ENCODE measurements at regions not wholly inside any gene's neighbourhood (a gene's known extent, or its start where the extent isn't known, plus 50 kb on each side); places are given as distances from the start of the nearest gene placed in this dataset.

- intact Hi-C loops (cut with DNase I) = no loop called here
- H3K27me3 ChIP-seq (ENCODE audit: insufficient read depth in 3 of 3, low read length in 2 of 3) = no peaks in the 10 kb centered on the region
- no peaks in the 10 kb centered on the region for H3K36me3 ChIP-seq (ENCODE audit: insufficient read depth in 1 of 2, low read depth in 1 of 2)
- no peak overlapping the region for H3K4me3 ChIP-seq
- DNase-seq (no peak), ATAC-seq (no peak)
- WGBS, 3 donors = 80 to 88% (median 83%) methylated on average over 2 of the region's 2 CpGs
- TF ChIP-seq, protein P1, sequence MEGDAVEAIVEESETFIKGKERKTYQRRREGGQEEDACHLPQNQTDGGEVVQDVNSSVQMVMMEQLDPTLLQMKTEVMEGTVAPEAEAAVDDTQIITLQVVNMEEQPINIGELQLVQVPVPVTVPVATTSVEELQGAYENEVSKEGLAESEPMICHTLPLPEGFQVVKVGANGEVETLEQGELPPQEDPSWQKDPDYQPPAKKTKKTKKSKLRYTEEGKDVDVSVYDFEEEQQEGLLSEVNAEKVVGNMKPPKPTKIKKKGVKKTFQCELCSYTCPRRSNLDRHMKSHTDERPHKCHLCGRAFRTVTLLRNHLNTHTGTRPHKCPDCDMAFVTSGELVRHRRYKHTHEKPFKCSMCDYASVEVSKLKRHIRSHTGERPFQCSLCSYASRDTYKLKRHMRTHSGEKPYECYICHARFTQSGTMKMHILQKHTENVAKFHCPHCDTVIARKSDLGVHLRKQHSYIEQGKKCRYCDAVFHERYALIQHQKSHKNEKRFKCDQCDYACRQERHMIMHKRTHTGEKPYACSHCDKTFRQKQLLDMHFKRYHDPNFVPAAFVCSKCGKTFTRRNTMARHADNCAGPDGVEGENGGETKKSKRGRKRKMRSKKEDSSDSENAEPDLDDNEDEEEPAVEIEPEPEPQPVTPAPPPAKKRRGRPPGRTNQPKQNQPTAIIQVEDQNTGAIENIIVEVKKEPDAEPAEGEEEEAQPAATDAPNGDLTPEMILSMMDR (IDR thresholded peaks at IDR 0.05) = no peak
- no peaks in the 10 kb centered on the region for H3K4me1 ChIP-seq
- H3K27ac ChIP-seq = no peak overlapping the region
- no peaks in the 10 kb centered on the region for H3K9me3 ChIP-seq
Measured at GRCh38 chr12:43165351-43165750, 386.7 kb downstream of the ADAMTS20 start.

- no peaks in the 10 kb centered on the region for H3K36me3 ChIP-seq (ENCODE audit: insufficient read depth in 1 of 2, low read depth in 1 of 2)
- WGBS, 3 donors = 61 to 71% (median 71%) methylated on average over 3 of the region's 3 CpGs
- H3K27me3 ChIP-seq (ENCODE audit: insufficient read depth in 3 of 3, low read length in 2 of 3) = no peaks in the 10 kb centered on the region
- ATAC-seq (no peak), DNase-seq (no peak)
- no peaks in the 10 kb centered on the region for H3K9me3 ChIP-seq
- intact Hi-C loops (cut with DNase I) = no loop called here
- TF ChIP-seq, protein P1 (IDR thresholded peaks at IDR 0.05) = no peak
- no peak overlapping the region for H3K4me3 ChIP-seq
- no peaks in the 10 kb centered on the region for H3K4me1 ChIP-seq
- H3K27ac ChIP-seq = no peak overlapping the region
Measured at GRCh38 chr12:43162138-43162537, 389.9 kb downstream of the ADAMTS20 start.

DNA sequence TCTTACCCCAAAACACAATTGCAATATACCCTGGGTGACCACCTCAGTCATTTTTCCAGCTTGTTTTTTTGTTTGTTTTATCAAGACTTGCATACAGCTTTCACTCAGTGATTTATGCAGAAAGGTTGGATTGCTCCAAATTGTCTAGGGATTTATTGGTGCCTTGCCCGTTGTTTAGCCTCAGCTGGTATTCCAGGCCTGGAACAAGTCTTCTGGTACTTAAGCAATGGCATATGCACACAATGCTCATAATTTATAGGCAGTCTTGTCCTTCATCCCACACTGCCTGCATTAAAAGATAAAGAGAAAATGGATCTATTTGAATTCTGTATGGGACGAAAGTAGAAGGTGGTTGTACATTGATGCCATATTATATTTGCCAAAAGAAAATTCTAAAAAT is 392.5 kb downstream of the ADAMTS20 start:
- WGBS, 3 donors = 45 to 57% (median 57%) methylated on average over 2 of the region's 2 CpGs
- no peak for DNase-seq
- intact Hi-C loops (cut with DNase I) = no loop called here

GRCh38 chr12:43158126-43158525 is 393.9 kb downstream of the ADAMTS20 start:
- no peak for DNase-seq
- intact Hi-C loops (cut with DNase I) = no loop called here
- no peaks in the 10 kb centered on the region for H3K36me3 ChIP-seq (ENCODE audit: insufficient read depth in 1 of 2, low read depth in 1 of 2)
- TF ChIP-seq, protein P1 (IDR thresholded peaks at IDR 0.05) = no peak
- H3K4me1 ChIP-seq = no peaks in the 10 kb centered on the region
- 96 to 100% (median 99%) methylated on average over 1 of the region's 1 CpG for WGBS, 3 donors
- H3K27me3 ChIP-seq (ENCODE audit: insufficient read depth in 3 of 3, low read length in 2 of 3) = no peaks in the 10 kb centered on the region
- no peak overlapping the region for H3K4me3 ChIP-seq
- no peaks in the 10 kb centered on the region for H3K9me3 ChIP-seq
- no peak for ATAC-seq
- no peak overlapping the region for H3K27ac ChIP-seq

More for the DNA sequence above, 392.5 kb downstream of the ADAMTS20 start:
- TF ChIP-seq, protein P1 (IDR thresholded peaks at IDR 0.05) = no peak
- Histone ChIP-seq H3K27ac (no peak overlapping the region), H3K9me3 (no peaks in the 10 kb centered on the region), H3K4me1 (no peaks in the 10 kb centered on the region), H3K27me3 (ENCODE audit: insufficient read depth in 3 of 3, low read length in 2 of 3) (no peaks in the 10 kb centered on the region), H3K36me3 (ENCODE audit: insufficient read depth in 1 of 2, low read depth in 1 of 2) (no peaks in the 10 kb centered on the region), H3K4me3 (no peak overlapping the region)
- no peak for ATAC-seq

- H3K27me3 ChIP-seq (ENCODE audit: insufficient read depth in 3 of 3, low read length in 2 of 3) = no peaks in the 10 kb centered on the region
- 12 to 37% (median 24%) methylated on average over 2 of the region's 2 CpGs for WGBS, 3 donors
- H3K4me3 ChIP-seq = no peak overlapping the region
- no peaks in the 10 kb centered on the region for H3K4me1 ChIP-seq
- H3K36me3 ChIP-seq (ENCODE audit: insufficient read depth in 1 of 2, low read depth in 1 of 2) = no peaks in the 10 kb centered on the region
- TF ChIP-seq, protein P1 (IDR thresholded peaks at IDR 0.05) = no peak
- H3K27ac ChIP-seq = no peak overlapping the region
- DNase-seq (no peak), ATAC-seq (no peak)
- intact Hi-C loops (cut with DNase I) = no loop called here
- H3K9me3 ChIP-seq = no peaks in the 10 kb centered on the region
Measured at GRCh38 chr12:43155376-43155775, 396.6 kb downstream of the ADAMTS20 start.
